ENCODE measurements at regions not wholly inside any gene's neighbourhood (a gene's known extent, or its start where the extent isn't known, plus 50 kb on each side); places are given as distances from the start of the nearest gene placed in this dataset.

GRCh38 chr12:71018682-71019081 lies 98.1 kb upstream of the PTPRR start:
- in situ Hi-C loops (cut with MboI; ENCODE audit: low pct_unique_long_range_greater_than_20kb, low sequenced_read_pairs) = loop anchor here (25.0 kb wide), 1 partner anchor 281 kb away; no protein-coding TSS in a partner anchor
- DNase-seq = no peak

DNA sequence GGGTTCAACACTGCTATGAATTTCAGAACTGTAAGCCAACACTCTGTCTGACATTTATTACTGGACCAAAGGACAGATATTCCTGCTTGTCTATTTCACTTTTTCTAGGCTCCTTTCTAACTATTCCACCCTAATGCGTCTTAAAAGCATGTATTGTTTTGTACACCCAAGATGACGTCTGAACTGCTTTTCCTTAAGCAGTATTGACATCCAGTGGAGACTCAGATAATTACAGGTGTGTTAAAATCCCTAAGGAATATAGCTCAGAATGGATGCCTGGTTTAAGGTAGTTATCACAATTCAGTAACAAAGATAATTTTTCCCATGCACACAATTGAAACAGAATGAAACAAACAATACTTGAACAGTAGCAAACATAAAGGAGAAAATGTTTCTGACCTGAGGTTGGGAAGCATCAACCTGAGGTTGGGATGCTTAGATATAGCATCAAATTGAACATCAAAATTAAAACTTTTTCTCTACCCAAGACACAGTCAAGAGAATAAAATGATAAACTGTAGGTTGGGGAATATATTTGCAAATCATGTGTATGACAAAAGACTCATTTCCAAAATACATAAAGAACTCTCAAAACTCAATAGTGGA lies 93.7 kb upstream of the PTPRR start:
- peak; percentile 11 for DNase-seq
- in situ Hi-C loops (cut with MboI; ENCODE audit: low pct_unique_long_range_greater_than_20kb, low sequenced_read_pairs) = loop anchor here (25.0 kb wide), 1 partner anchor 277 kb away; no protein-coding TSS in a partner anchor

GRCh38 chr12:71011261-71011660 lies 90.7 kb upstream of the PTPRR start:
- in situ Hi-C loops (cut with MboI; ENCODE audit: low pct_unique_long_range_greater_than_20kb, low sequenced_read_pairs) = loop anchor here (25.0 kb wide), 1 partner anchor 274 kb away; no protein-coding TSS in a partner anchor
- DNase-seq = no peak

GRCh38 chr12:71010143-71010479 lies 89.6 kb upstream of the PTPRR start:
- DNase-seq = no peak

GRCh38 chr12:71009430-71010142 lies 89.0 kb upstream of the PTPRR start:
- peak; percentile 83 for DNase-seq
- in situ Hi-C loops (cut with MboI; ENCODE audit: low pct_unique_long_range_greater_than_20kb, low sequenced_read_pairs) = loop anchor here (25.0 kb wide), 1 partner anchor 272 kb away; no protein-coding TSS in a partner anchor

More at GRCh38 chr12:71010143-71010479, 89.6 kb upstream of the PTPRR start:
- in situ Hi-C loops (cut with MboI; ENCODE audit: low pct_unique_long_range_greater_than_20kb, low sequenced_read_pairs) = loop anchor here (25.0 kb wide), 1 partner anchor 273 kb away; no protein-coding TSS in a partner anchor

DNA sequence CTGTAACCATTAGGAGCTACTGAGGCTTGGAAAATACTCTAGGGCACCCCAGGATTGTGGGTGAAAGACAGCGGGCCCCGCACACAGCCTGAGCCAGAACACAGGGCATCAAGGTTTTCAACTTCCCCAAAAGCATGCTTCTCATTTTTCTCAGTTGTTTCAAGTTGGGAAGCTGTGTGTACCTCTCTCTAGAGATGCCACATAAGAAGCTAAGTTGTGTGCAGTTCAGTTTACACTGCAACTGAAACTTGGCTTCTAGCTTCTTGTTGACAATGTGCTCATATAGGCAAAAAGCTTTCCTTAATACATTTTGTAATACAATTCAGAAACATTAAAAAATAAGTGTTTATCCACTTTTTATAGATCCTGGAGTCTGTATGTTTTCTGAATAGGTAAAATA lies 88.1 kb upstream of the PTPRR start:
- in situ Hi-C loops (cut with MboI; ENCODE audit: low pct_unique_long_range_greater_than_20kb, low sequenced_read_pairs) = loop anchor here (25.0 kb wide), 1 partner anchor 271 kb away; no protein-coding TSS in a partner anchor

DNA sequence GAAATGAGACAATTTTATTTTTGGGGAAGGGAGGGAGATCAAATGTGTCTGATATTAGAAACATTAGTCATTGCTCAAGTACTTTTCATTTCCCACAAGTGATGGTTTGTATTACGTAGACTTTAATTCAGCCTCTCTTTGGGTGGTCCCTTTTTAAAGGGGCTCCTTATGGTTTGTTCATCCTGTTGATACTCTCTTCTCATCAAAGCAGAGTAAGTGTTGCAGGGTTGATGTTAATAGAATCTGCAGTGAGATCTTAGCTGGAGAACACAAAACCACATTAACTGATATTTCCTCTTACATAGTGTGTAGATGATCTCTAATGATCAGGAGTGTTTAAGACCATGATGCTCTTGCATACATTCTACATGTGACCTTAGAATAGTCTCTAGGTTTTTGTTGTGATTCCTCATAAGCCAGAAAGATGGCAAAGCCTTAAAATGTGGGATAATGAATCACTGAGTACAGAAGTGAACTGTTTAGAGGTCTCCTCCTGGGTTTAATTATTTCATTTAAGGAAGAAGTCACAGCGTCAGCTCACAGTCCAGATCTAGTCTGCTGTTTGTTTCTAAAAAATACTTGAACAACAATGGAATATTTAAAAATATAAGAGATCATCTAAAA lies 87.4 kb upstream of the PTPRR start:
- in situ Hi-C loops (cut with MboI; ENCODE audit: low pct_unique_long_range_greater_than_20kb, low sequenced_read_pairs) = loop anchor here (25.0 kb wide), 1 partner anchor 271 kb away; no protein-coding TSS in a partner anchor
- DNase-seq = no peak

More for the DNA sequence above, 88.1 kb upstream of the PTPRR start:
- peak; percentile 47 for DNase-seq

GRCh38 chr12:71007020-71007419 lies 86.5 kb upstream of the PTPRR start:
- DNase-seq = peak; percentile 9
- in situ Hi-C loops (cut with MboI; ENCODE audit: low pct_unique_long_range_greater_than_20kb, low sequenced_read_pairs) = loop anchor here (25.0 kb wide), 1 partner anchor 270 kb away; no protein-coding TSS in a partner anchor

GRCh38 chr12:71005166-71005565 lies 84.6 kb upstream of the PTPRR start:
- DNase-seq = no peak
- in situ Hi-C loops (cut with MboI; ENCODE audit: low pct_unique_long_range_greater_than_20kb, low sequenced_read_pairs) = loop anchor here (25.0 kb wide), 1 partner anchor 268 kb away; no protein-coding TSS in a partner anchor

GRCh38 chr12:71004578-71004977 lies 84.0 kb upstream of the PTPRR start:
- in situ Hi-C loops (cut with MboI; ENCODE audit: low pct_unique_long_range_greater_than_20kb, low sequenced_read_pairs) = loop anchor here (25.0 kb wide), 1 partner anchor 267 kb away; no protein-coding TSS in a partner anchor
- DNase-seq = no peak

GRCh38 chr12:71000748-71001147 lies 80.2 kb upstream of the PTPRR start:
- no peak for DNase-seq
- in situ Hi-C loops (cut with MboI; ENCODE audit: low pct_unique_long_range_greater_than_20kb, low sequenced_read_pairs) = loop anchor here (25.0 kb wide), 1 partner anchor 263 kb away; no protein-coding TSS in a partner anchor

GRCh38 chr12:71000255-71000654 lies 79.7 kb upstream of the PTPRR start:
- no peak for DNase-seq
- in situ Hi-C loops (cut with MboI; ENCODE audit: low pct_unique_long_range_greater_than_20kb, low sequenced_read_pairs) = loop anchor here (25.0 kb wide), 1 partner anchor 263 kb away; no protein-coding TSS in a partner anchor

GRCh38 chr12:70994217-70994788 lies 73.8 kb upstream of the PTPRR start:
- DNase-seq = no peak
- in situ Hi-C loops (cut with MboI; ENCODE audit: low pct_unique_long_range_greater_than_20kb, low sequenced_read_pairs) = no loop called here

GRCh38 chr12:70989232-70989631 lies 68.7 kb upstream of the PTPRR start:
- in situ Hi-C loops (cut with MboI; ENCODE audit: low pct_unique_long_range_greater_than_20kb, low sequenced_read_pairs) = no loop called here
- no peak for DNase-seq

DNA sequence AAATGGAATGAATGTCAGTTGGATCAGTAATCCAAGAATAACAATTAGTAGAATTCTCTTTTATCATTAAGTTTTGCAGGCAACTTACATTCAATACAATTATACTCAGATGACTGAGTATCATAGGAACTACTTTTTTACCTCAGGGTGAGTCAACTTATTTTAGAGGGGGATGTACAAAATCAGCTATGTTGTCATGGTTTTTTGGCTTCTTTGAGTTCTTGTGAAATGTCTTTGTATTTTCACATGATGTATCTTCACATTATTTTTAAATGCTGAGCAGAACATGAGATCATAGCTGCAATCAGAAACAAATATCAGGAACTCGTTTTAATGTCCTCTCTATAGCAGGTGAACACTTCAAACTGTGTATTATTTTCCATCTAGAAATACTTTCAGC lies 65.3 kb upstream of the PTPRR start:
- in situ Hi-C loops (cut with MboI; ENCODE audit: low pct_unique_long_range_greater_than_20kb, low sequenced_read_pairs) = no loop called here
- DNase-seq = no peak

DNA sequence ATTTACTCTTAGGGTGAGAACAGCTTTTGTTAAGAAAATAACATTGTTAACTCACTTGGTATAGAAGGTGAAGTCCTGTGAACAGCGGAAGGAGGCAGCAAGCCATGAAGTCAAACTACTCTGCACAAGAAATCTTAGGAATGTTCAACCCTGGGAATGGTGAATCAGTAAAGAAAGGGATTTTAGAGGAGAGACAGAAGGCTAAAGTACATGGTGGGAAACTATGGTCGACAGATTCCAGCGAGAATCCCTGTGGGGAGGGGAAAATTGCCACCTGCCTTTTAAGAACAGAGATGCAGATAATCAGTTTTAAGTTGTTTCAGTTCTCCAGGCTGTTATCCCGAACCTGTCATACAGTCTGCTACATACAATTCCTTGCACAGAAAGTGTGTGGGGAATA lies 63.2 kb upstream of the PTPRR start:
- in situ Hi-C loops (cut with MboI; ENCODE audit: low pct_unique_long_range_greater_than_20kb, low sequenced_read_pairs) = no loop called here
- no peak for DNase-seq

DNA sequence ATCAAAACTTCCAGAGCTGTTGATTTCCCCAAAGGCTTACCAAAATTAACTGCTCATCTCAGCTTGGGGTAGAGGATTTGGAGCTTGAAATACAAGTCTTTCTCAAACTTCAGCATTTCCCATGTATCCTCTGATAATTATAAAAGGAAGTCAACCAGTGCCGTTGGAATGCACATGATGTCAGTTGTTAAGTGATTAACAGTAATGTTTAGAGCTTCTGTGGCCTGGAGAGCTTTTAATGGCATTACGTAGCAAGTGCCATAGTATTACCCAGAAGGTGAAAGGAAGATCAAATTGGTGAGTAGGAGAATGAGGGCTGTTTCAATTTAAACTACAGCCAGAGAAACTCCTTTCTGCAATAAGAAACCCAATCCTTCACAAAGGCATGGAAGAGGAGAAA lies 62.5 kb upstream of the PTPRR start:
- in situ Hi-C loops (cut with MboI; ENCODE audit: low pct_unique_long_range_greater_than_20kb, low sequenced_read_pairs) = no loop called here
- no peak for DNase-seq

DNA sequence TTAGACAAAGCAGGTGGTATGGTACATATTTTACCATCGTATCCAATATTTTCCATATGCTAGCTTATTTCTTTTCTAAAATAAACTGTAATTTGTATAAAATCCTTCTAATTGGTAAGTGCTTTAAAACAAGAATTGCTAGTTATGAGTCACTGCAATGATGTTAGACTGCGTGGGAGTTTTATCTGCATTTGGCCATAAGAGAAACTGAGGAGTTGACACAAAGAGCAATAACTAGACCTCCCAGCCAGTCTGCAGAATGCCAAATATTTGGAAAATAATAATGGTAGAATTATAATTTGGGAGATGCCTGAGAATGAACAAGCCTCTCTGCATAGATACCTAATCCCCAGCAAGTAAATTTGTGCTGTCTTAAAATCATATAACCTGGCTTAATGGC lies 61.7 kb upstream of the PTPRR start:
- in situ Hi-C loops (cut with MboI; ENCODE audit: low pct_unique_long_range_greater_than_20kb, low sequenced_read_pairs) = no loop called here
- DNase-seq = no peak

DNA sequence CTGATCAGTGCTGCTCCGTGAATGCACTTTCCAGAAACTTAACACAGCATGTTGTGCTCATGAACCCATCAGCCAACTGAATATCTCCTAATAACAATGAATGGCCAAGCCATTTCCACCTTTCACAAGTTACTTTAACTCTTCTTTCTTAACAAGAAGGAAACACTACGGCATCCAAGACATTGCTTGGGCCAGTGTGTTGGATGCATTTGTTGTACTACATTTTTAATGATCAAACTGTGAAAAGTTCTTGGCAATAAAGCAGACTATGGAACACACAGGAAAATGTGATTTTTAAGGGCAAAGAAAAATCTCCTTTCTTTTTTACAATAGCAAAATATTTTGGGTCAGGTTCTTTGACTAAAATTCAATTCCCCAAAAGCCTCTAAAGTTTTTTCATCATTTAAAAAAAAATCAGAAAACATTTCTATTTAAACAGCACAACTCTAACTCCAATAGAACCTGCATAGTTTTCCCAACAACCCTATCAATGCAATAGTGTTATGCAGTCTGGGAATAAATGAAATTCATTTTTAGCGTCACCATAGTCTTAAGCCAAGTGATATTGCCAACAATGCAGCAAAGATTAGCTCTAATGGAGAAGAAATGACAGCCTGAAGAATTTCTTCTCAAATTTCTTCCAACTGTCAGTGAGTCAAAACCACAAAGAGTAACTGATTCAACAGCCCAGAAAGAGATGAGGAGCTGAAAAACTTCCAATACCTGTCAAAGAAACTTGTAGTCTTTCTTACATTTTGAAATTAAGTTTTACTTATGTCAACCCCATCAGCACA lies 50.7 kb upstream of the PTPRR start:
- in situ Hi-C loops (cut with MboI; ENCODE audit: low pct_unique_long_range_greater_than_20kb, low sequenced_read_pairs) = no loop called here
- no peak for DNase-seq
